Nucleus accumbens (tissue), 56 donors: ENCODE measurements at regions not wholly inside any gene's neighbourhood (a gene's known extent, or its start where the extent isn't known, plus 50 kb on each side); places are given as distances from the start of the nearest gene placed in this dataset.

ENCODE experiments used
- DNase-seq, 56 donors: peaks; one replicate each; lab custom pipeline; 2025; lab: John Stamatoyannopoulos, UW

- no peak for DNase-seq
Measured at GRCh38 chr7:16323313-16323712, 98.0 kb downstream of the CRPPA start.

- no peak for DNase-seq
Measured at GRCh38 chr7:16320099-16320660, 101.2 kb downstream of the CRPPA start.

- no peak for DNase-seq
Measured at GRCh38 chr7:16318989-16319915, 102.1 kb downstream of the CRPPA start.

- DNase-seq, result no peak
Measured at GRCh38 chr7:16318463-16318862, 102.9 kb downstream of the CRPPA start.

- DNase-seq, result no peak
Measured at GRCh38 chr7:16317406-16317805, 103.9 kb downstream of the CRPPA start.

- no peak for DNase-seq
Measured at GRCh38 chr7:16315280-16315679, 106.1 kb downstream of the CRPPA start.

- DNase-seq, result no peak
Measured at GRCh38 chr7:16309129-16309528, 112.2 kb downstream of the CRPPA start.

- no peak for DNase-seq
Measured at GRCh38 chr7:16301291-16301690, 120.0 kb downstream of the CRPPA start.

- no peak for DNase-seq
Measured at GRCh38 chr7:16300361-16300895, 120.9 kb downstream of the CRPPA start.

GRCh38 chr7:16299853-16300252 lies 121.5 kb downstream of the CRPPA start:
- DNase-seq, result no peak

GRCh38 chr7:16298221-16298620 lies 123.1 kb downstream of the CRPPA start:
- no peak for DNase-seq

- DNase-seq, result no peak
Measured at GRCh38 chr7:16295558-16295957, 125.8 kb downstream of the CRPPA start.

- DNase-seq, result no peak
Measured at GRCh38 chr7:16293669-16294425, 127.5 kb downstream of the CRPPA start.

- DNase-seq, result no peak
Measured at GRCh38 chr7:16284581-16284980, 136.8 kb downstream of the CRPPA start.

GRCh38 chr7:16278167-16278787 lies 143.1 kb downstream of the CRPPA start:
- DNase-seq, result no peak

- no peak for DNase-seq
Measured at GRCh38 chr7:16271990-16272665, 149.2 kb downstream of the CRPPA start.

- DNase-seq, result no peak
Measured at GRCh38 chr7:16271355-16271915, 149.9 kb downstream of the CRPPA start.

GRCh38 chr7:16270844-16271243 lies 150.5 kb downstream of the CRPPA start:
- no peak for DNase-seq
